ENCODE measurements at regions not wholly inside any gene's neighbourhood (a gene's known extent, or its start where the extent isn't known, plus 50 kb on each side); places are given as distances from the start of the nearest gene placed in this dataset.

- TF ChIP-seq CTCF (conservative IDR thresholded peaks at IDR 0.05; ENCODE audit: low read depth, low read length) (no peak), USF2 (IDR thresholded peaks at IDR 0.05; ENCODE audit: low read depth, low read length) (no peak), POLR2A (IDR thresholded peaks at IDR 0.05; ENCODE audit: low read depth, low read length) (no peak), CEBPB (IDR thresholded peaks at IDR 0.05; ENCODE audit: low read depth, low read length) (no peak), RFX5 (IDR thresholded peaks at IDR 0.05; ENCODE audit: low read depth, low read length) (no peak), FOS (IDR thresholded peaks at IDR 0.05; ENCODE audit: low read depth, low read length) (no peak), NFE2L2 (IDR thresholded peaks at IDR 0.05; ENCODE audit: low read depth, low read length) (no peak), MAFK (IDR thresholded peaks at IDR 0.05; ENCODE audit: low read depth, low read length) (no peak), RCOR1 (IDR thresholded peaks at IDR 0.05; ENCODE audit: insufficient replicate concordance, low read length) (no peak), BHLHE40 (IDR thresholded peaks at IDR 0.05; ENCODE audit: low read depth, low read length) (no peak)
Measured at GRCh38 chr5:155948576-155948975, 378.4 kb upstream of the SGCD start.
